Suppressor macrophage treated with lipopolysaccharide for 1 hour (primary cell): ENCODE measurements at regions not wholly inside any gene's neighbourhood (a gene's known extent, or its start where the extent isn't known, plus 50 kb on each side); places are given as distances from the start of the nearest gene placed in this dataset.

Experiments
- DNase-seq, 3 donors: peaks; one replicate each; pipeline ENCODE4 v3.0.0-alpha.2; 2020 to 2022

DNA sequence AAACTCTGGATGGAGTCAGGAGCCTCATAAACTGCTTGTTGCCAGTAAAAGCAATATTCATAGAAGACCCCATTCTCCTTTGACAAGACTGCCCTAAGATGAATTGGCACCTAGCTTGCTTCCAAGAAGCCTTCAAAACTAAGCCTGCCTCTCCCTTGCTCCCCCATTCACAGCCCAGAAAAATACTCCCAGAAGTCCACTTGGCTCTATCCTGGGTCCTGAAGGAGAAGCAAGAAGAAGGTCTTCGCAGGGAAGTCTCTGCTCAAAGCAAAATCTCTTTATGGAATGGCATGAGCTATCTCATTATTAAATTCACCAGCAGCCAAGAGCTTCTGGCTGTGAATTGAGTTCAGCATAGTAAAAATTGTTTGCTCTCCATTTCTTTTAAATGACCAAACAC is 230.2 kb upstream of the ARRDC4 start:
- DNase-seq = no peak

DNA sequence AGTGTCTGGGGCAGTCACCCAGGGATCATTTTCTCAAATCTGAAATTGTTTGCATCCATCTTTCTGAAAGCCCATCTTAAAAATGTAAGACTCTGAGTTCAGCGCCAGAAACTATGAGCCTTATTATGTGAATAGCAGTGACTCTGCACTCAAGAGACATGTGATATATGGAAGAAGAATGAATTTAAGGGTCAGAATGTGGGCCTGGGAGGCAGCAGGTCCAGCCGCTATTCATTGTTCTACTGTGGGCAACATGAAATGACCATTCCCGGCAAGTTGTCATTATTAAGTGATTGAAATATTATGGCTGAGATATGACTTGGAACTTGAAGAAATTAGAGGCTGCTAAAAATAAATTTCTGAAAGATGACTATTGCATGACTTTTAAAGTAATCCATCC is 228.6 kb upstream of the ARRDC4 start:
- DNase-seq = no peak

DNA sequence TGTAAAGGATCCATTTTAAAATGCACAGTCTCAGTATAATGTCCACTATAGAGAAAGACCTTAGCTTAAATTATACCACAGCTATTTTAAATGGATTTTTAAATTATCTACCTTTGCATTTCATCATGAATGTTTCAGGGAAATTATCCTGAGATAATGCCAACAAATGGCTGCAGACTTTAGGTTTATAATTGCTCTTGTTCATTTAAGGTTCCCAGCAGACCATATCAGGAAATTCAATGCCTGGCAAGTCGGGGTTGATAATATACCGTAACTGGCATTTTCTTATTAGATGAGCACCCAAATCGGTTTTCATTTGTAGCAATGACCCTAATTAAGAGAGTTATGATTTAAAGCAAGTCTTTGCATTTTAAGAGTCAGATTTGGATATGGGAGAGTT is 227.1 kb upstream of the ARRDC4 start:
- no peak for DNase-seq

DNA sequence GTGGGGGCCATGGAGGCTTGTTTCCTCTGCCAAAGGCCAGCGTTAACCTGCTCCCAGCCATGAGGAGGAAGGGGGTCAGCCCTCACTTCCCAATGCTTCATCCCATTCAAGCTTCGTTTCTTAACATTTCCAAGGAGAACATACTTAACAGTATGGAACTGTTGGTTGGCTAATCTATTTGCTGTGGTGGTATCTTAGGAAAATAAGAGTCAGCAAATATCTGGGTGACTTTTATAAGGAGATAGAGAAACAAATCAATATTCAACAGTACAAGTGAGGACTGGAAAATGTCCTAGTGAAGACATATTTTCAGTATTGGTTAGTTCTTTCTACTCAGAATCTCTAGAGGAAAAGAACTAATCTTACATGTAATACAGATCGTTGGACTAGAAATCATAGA is 223.8 kb upstream of the ARRDC4 start:
- DNase-seq = no peak

DNA sequence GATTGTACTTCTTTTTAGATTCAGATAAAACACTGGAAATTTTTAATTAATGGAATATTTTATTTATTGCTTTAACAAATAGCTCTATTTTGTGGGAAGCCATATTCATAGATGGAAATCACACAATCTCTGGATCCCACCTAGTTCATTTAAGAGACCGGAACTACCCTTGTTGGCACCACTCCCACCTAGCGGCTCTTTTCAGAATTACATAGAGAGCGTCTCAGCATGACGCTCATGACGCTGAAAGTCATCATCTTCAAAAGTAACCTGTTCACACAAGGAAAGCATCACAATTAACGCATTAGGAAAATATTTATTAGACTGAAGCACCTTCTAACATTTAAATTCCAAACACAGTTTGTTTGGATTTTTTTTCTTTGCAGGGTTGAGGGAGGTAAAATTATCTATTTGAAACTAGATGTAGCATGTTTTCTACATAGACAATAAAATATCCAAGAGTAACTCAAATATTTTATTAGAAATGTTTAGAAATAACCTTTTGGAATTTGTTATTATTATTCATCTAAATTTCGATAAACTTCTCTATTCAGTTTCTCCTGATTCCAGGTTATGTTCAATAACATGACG is 214.9 kb upstream of the ARRDC4 start:
- DNase-seq = peak; percentile 55 to 69 (median 68)

DNA sequence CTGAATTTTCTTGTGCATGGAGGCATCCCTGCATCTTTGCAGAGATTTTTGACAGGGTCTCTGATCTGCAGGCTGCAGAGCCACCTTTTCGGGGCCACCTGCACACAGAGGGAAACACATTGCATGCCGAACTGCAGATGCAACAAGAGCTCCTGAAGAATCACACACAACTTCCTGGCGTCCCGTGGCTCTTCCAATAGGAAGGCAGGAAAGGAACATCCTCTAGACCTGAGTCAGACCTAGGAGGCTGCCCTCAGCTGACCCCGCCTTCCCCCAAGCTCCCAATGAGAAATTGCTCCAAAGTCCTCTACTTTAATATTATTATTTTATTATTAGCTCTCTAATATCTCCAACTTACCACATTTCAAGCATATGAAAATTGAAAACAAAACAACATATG is 213.2 kb upstream of the ARRDC4 start:
- no peak for DNase-seq

DNA sequence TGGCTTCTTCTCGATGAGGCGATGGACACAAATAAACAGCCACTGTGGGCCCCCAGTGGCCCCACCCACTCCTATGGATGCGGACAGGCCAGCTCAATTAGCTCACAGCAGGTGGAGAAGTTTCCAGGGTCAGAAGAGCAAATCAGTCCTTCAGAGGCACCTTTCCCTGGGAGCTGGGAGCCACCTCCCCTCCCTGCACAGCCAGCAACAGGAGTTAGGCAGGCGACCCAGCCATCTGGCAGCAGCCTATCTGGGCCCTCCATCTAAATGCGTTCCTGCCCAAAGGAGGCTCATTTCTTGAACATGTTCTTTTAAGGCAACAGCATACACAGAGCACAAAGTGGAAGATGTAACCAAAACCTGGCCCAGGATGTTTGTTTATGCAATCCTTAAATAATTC is 211.9 kb upstream of the ARRDC4 start:
- no peak for DNase-seq

DNA sequence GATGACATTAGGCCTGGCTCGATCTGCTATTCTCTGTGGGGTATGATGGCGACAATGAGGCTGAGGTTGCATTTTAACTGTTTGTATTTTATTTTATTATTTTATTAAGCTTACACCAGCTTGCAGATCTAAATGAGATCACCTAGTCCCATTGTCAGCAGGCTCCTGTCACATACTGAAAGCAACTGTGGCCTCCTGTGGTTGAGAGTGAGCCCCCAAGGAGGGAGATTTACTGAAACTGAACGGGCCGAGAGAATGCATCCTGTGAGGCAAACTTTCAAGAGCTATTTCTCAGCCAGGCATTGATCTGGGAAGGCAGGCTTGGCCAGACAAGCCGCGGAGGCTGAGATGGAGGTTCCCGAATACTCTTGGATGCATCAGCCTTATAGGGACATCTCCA is 210.4 kb upstream of the ARRDC4 start:
- DNase-seq = no peak

DNA sequence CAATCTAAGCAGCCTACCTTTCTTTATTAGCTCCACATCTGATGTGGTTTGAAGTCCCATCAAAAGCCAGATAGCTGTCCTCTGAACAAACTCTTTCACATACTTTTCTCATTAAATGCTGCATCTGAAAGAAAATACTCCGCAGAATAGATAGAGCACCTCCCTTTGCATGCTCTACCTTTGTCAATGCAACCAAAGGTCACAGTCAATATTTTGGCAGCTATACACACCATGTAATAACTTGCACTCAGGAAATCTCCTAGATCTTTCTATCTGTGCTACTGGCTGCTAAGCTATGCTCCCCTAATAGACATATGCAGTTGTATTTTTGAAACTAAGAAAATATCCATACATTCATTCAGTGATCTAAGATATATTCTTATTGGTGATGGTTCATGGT is 204.8 kb upstream of the ARRDC4 start:
- no peak for DNase-seq

DNA sequence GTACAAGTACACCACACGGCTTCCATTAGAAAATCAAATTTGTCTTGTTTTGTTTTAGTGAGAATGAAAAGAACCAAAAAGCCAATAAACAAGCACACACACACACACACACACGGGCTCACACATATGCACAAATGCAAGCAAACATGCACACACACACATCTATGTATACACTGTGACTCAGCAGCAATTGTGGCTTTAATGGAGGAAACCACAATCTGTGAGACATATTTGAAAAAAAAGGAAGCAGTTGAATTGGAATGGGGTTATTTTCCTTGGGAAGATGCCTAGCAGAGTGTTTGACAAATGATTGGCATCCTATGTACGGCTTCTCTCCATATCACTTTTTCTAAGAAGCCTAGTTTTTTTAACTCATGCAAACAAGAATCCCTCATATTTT is 201.1 kb upstream of the ARRDC4 start:
- DNase-seq = peak; percentile 39 to 63 (median 62)

DNA sequence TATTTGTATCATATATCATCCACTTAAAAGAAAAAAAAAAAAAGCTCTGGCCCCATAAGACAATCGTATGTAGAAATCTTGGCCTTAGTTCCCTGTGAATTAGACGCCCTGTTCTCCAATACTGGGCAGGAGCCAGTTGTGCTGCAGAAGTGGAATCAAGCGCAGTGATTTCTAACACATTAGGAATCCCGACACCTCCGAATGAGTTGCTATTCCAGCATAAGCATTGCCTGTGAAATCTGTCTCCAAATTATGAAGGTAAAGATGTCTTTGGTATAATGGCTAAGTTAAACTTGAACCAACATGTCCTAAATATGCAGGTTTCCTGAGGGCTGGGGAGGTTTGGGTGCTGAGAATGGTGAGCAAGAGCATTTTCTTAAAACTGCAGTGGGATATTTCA is 199.4 kb upstream of the ARRDC4 start:
- no peak for DNase-seq

DNA sequence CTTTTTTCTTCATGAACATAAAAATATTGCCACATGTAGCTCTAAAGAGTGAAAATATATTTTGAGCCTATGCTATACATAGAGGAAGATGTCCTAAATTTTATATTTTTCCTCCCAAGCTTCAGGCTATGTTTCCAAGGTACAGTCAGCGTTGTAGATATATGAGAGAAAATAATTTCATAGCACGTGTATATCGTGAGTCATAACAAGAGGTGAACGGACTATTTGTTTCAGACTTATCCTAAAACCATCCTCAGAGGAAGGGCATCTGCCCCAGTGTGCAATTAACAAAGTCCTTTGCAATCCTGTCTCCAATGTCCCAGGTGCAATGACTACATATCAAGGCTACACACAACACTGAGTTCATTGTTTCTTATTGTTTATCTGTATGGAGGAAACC is 177.3 kb upstream of the ARRDC4 start:
- DNase-seq = no peak

DNA sequence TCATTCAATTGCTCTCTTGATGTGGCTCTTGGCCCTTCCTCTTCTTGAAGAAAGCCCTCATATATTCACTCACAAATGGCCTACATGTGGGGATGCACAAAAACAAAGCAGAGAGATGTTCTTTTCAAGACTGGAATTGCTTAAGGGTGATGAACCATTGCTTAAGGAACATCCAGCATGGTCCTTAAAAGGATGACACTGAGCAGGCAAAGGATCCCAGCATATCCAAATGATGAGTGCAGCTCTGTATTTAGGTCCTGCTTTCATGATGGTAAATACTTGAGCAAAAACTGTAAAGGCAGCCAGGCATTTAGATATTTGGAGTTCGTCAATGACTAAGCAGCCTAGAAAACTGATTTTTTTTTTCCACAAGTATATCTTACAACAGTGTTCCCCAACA is 173.8 kb upstream of the ARRDC4 start:
- DNase-seq = no peak

DNA sequence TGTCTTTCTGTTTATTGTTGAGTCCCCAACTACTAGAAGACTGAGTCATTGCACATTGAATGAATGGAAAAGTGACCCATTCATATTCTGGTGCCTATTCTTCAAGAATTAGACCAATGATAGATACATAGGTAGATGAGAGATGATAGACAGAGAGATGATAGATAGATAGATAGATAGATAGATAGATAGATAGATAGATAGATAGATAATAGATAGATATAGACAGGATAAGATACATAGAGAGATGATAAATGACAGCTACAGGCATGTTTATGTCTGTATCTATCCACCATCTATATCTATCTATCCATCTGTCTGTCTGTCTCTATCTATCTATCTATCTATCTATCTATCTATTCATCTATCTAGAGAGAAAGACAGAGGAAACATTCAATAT is 170.3 kb upstream of the ARRDC4 start:
- no peak for DNase-seq

DNA sequence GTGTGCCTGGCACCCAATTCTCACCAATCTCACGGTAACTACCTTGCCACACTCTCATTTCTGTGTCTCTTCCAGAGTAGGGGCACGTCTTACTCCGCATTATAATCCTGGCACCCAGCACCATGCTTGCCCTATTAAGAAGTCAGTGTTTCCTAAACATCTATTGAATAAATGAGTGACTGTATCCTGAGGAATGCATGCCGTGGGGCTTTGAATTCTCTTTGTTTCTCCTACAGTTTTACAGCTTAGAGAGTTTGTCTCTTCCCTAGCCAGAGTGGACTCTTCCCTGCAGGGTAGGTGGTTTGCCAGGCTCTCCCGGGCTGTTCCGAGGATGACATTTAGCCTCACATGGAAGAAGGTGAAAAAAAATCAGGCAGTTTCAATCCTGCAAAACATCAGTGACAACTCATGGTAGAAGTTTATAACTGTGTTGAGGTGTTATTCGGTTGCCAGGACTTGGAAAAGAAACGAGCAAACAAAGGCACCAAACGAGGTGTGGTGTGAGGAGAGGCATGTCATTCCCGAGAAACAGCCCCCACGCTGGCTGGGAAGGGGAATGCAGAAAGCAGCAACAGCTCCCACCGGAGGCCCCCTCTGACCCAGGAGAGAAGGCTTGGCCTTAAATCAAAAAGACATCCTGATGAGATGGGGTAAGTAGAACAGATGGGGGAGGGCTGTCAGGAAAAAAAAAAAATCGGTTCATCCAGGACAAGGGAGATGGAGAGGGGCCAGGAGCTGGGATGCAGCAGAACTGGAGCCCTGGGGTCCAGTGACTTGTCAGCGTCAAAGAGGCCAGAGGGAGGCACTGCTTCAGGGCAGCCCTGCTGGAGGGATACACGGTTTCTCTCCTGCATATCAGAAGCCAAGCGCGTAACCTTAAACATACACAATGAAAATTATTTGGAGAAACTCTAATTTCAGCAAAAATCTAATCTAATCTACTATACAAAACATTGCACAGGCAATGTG is 168.4 kb upstream of the ARRDC4 start:
- DNase-seq = no peak

DNA sequence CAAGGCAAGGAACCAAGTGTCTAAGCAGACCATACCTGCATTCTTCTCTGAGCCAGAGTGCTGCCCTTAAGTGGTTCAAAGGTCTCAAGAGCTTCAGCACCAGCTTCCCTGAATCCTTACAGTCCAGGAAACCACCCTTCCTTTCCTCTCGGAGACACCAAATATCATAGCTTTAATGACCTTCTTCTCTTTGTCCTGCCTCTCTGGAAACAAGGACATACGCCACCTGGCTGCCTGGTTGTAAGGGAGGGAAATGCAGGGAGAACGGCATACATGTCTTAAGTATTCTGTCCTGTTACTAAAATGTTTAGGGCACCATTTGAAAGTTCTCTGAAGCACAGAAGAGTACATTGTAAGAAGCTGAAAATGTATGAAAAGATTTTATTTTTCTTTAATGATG is 155.6 kb upstream of the ARRDC4 start:
- no peak for DNase-seq

DNA sequence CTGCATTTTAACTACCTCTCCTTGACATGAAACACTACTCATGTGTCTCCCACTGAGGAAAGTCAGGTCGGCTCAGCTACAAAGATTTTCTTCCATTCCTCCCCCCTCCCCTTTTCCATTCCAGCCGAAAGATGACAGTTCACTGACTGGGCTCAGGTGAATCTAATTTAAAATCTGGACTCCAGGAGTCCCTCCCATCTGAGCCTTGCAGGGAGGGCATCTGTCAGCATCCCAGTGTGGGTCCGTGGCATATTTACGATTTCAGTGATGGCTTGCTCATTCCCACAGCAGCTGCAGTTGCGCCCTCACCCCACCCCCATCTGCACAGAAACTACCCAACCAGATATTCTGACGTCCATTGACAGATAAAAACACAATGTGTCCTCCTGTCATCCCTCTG is 153.7 kb upstream of the ARRDC4 start:
- DNase-seq = no peak

DNA sequence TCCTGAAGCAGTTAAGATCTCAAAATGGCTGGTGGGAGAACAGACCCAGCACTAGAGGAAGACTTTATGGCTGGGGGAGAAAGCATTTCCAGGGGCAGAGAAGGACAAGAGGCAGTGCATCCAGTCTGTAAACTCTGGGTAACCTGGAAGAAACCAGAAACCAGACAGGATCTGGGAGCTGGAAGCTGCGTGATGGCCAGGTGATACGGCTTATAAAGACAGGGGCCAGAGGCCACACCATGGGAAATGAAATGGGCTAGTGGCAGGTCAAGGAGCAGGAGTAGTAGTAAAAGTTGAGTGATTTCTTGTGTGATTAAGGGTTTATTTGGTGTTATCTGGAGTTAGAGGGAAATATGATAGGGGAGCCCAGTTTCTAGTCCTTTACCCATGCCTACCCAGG is 144.7 kb upstream of the ARRDC4 start:
- DNase-seq = no peak

DNA sequence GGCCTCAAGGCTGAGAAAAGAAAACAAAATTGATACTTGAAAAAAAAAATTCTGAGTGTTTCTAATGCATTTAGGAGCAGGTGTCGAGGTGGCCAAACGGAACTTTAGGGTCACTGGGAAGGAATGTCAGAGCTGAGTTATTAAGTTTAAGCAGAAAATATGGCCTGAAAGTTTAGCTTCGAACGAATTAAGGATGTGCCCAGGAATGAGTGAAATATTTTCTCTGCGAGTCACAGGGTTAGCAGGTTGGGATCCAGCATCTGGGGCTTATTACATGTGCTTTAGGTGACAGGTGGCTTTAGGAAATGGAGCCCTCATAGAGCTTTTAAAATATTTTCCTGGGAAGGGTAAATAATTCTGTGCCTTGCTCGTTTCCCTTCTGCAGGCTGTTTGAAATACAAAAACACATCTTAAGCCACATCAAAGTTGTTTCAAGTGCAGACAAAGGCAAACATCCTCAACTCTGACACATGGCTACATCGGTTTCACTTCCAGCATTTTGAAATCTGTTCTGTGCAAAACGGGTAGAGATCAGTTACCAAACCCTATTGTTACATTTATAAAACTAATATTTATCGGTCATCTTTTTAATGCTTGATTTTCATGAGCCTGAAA is 143.1 kb upstream of the ARRDC4 start:
- DNase-seq = no peak

DNA sequence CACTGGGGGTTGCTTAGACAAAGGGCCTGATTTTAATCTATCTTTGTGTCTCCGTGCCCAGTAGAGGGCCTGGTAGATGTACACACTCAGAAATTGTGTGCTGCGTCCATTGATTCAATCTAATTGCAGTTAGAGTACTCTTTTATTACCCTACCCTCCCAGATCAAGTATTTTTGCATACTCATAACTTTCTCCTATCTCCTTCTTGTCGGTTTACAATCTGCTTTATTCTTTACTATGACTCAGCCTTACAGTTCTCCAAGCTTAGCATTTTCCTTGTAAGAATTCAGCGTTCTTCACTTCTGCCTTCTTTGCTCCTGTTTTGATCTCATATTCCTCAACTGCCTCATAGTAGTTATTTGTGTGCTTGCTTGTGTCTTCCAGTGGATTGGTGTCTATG is 124.5 kb upstream of the ARRDC4 start:
- no peak for DNase-seq

DNA sequence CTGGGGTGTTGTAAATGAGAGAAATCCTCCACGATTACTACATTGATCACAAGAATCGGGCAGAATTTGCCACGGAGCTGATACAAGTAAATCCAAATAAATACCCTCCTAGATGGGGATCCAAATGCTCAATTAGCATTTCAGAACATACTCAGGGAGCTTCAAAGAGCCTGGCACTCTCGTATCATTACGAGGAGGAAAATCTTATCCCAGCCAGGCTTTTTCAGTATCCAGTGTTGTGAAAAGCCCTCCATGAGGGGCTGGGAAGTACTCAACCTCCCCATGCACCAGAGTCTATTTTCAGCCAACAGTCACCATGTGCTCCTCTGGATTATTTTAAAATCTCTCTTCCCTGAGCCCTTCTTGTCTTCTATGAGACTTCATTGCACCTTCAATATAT is 122.6 kb upstream of the ARRDC4 start:
- no peak for DNase-seq

DNA sequence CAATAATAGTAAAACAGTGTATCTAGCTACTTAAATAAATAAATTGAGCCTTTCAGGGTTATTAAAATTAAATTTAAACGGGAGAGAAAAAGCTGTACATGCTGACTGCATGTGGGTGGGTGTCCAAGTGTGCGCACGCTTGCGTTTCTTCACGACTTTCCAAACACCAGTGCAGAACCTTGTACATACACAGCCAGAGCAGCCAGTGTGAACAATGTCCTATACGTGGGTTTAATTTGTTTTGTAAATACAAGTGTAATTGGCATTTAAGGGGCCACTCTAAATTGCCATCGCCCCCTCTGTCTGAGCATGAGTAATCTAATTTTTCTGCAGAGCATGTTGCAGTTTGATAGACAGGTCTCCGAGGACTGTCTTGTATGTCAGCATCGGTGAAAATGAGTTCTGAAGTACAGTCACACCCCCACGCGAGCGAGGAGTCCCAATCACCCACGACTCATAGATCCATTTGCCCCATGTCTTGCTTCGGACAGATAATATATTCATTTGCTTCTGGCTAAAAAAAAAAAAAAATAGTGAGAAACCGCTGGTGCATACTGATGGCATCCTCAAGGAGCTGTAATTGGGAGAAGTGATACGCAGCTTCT is 121.8 kb upstream of the ARRDC4 start:
- no peak for DNase-seq

DNA sequence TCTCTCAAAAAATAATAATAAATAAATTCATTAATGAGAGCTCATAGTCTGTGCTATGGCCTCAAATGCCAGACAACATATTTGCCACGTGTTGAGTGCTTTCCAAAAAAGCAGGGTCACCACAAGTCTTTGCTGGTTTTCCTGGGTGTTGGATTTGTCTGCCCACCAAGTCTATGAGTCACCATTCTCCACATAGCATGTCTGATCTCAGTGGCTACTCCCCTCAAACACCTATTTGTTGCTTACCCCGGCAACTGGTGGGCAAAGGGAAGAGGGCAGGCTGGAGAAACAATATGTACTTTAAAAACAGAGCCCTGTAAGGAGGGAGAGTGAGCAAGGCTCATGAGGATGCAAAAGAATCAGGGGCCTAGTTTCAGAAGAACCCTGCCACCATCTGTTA is 120.0 kb upstream of the ARRDC4 start:
- DNase-seq = no peak

DNA sequence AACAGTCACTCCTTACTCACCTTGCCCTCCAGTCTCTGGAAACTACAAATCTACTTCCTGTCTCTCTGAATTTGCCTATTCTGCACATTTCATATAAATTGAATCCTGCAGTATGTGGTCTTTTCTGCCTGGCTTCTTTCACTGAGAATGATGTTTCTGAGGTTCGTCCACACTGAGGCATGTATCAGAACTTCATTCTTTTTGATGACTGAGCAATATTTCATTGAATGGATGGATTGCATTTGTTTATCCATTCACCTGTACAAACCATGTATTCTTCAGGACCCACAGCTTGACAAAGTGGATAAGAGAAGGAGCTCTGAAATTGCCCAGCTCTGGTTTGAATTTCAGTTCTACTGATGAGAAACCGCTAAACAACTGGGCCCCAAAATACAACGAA is 118.9 kb upstream of the ARRDC4 start:
- DNase-seq = no peak
